Transverse colon (tissue), 4 donors: ENCODE measurements at regions not wholly inside any gene's neighbourhood (a gene's known extent, or its start where the extent isn't known, plus 50 kb on each side); places are given as distances from the start of the nearest gene placed in this dataset.

Experiments used
- DNase-seq: peaks from one replicate; pipeline ENCODE4 v3.0.0-alpha.2; 2019
- H3K27ac ChIP-seq, 4 donors: fragments of 200-600 bp; sonication (generic); 2 replicates each; pipeline ENCODE4 v1.5.1; 2016 to 2018; ENCODE audit warnings: inconsistent platforms in 4 of 4
- H3K27me3 ChIP-seq: fragments of 200-600 bp; sonication (generic); 2 replicates; pipeline ENCODE4 v1.5.1; 2017; ENCODE audit warnings: inconsistent platforms
- H3K36me3 ChIP-seq, 4 donors: fragments of 200-600 bp; sonication (generic); 2 replicates each; pipeline ENCODE4 v1.5.1; 2017 to 2019; ENCODE audit warnings: inconsistent platforms in 4 of 4
- H3K4me1 ChIP-seq, 4 donors: fragments of 200-600 bp; sonication (generic); 2 replicates each; pipeline ENCODE4 v1.5.1; 2017 to 2020; ENCODE audit warnings: inconsistent platforms in 4 of 4
- H3K4me3 ChIP-seq, 4 donors: fragments of 200-600 bp; sonication (generic); 1 replicate in 1 of 4; 2 replicates in 3 of 4; pipeline versions ENCODE4 v1.5.1 to v1.6.1; 2017 to 2019; ENCODE audit warnings: inconsistent platforms in 4 of 4
- H3K9me3 ChIP-seq, 2 donors: fragments of 200-600 bp; sonication (generic); 2 replicates each; pipeline ENCODE4 v1.5.1; 2017 to 2019; ENCODE audit warnings: inconsistent platforms in 2 of 2
- CTCF ChIP-seq, 5 experiments: fragments of 200-600 bp in 3 of 5; fragments of 450-650 bp in 2 of 5; sonication (generic) in 3 of 5; IDR thresholded peaks; 1 replicate in 2 of 5; 2 replicates in 3 of 5; pipeline ENCODE4 v1.5.1; 2016 to 2017; ENCODE audit warnings: antibody characterized with exemption in 5 of 5, inconsistent platforms in 3 of 5, mild to moderate bottlenecking in 2 of 5, moderate library complexity in 1 of 5
- EP300 ChIP-seq: sonication (generic); formaldehyde crosslinking; IDR thresholded peaks from one replicate; pipeline ENCODE4 v1.6.1; 2017; ENCODE audit warnings: antibody characterized with exemption, low read depth
- POLR2A ChIP-seq: fragments of 450-650 bp; IDR thresholded peaks from one replicate; pipeline ENCODE4 v1.6.1; 2016; ENCODE audit warnings: antibody characterized with exemption, mild to moderate bottlenecking, moderate library complexity
- POLR2AphosphoS5 ChIP-seq, 3 donors: sonication (generic); formaldehyde crosslinking; IDR thresholded peaks; one replicate each; pipeline ENCODE4 v1.6.1; 2016; ENCODE audit warnings: antibody characterized with exemption in 3 of 3
- WGBS, 2 donors: methylation state at CpG; one replicate each; pipeline ENCODE4 v1.1.5; 2018; ENCODE audit warnings: low coverage in 1 of 2; 5-methylcytosine and 5-hydroxymethylcytosine counted together
- in situ Hi-C, 4 donors: fragments of 200-750 bp; cut with MboI; loops; one replicate each; pipeline versions ENCODE4 v1.15.0 to v1.15.1; 2017; ENCODE audit warnings: low sequenced_read_pairs in 3 of 4, low pct_ligation_motif_present in 1 of 4, low pct_unique_long_range_greater_than_20kb in 1 of 4
- intact Hi-C: fragments of 100-400 bp; cut with DNase I; formaldehyde crosslinking; loops from one replicate; pipeline ENCODE4 v1.15.1; 2023; ENCODE audit warnings: low total_unique reads

GRCh38 chr2:188721784-188722183, 252.4 kb upstream of the COL3A1 start:
- H3K9me3 ChIP-seq: no peaks in the 10 kb centered on the region
- H3K4me1 ChIP-seq: no peaks in the 10 kb centered on the region
- H3K4me3 ChIP-seq: no peak overlapping the region
- intact Hi-C loops (no loop called here), in situ Hi-C loops (no loop called here)
- 62 to 75% methylated on average over 3 of the region's 3 CpGs for WGBS, 2 donors
- H3K36me3 ChIP-seq: no peaks in the 10 kb centered on the region
- H3K27ac ChIP-seq: no peak overlapping the region
- DNase-seq: no peak
- H3K27me3 ChIP-seq: no peaks in the 10 kb centered on the region
- TF ChIP-seq EP300 (no peak), CTCF (IDR thresholded peaks at IDR 0.05) (no peak), POLR2AphosphoS5 (IDR thresholded peaks at IDR 0.05) (no peak), POLR2A (no peak)

GRCh38 chr2:188725746-188726360, 248.3 kb upstream of the COL3A1 start:
- no peak overlapping the region for H3K27ac ChIP-seq
- H3K4me3 ChIP-seq: no peak overlapping the region
- TF ChIP-seq CTCF (IDR thresholded peaks at IDR 0.05) (no peak), POLR2AphosphoS5 (IDR thresholded peaks at IDR 0.05) (no peak), EP300 (no peak), POLR2A (no peak)
- no peak for DNase-seq
- H3K36me3 ChIP-seq: no peaks in the 10 kb centered on the region
- WGBS, 2 donors: 50 to 57% methylated on average over 2 to 3 of the region's 3 CpGs
- H3K27me3 ChIP-seq: no peaks in the 10 kb centered on the region
- in situ Hi-C loops (no loop called here), intact Hi-C loops (no loop called here)
- no peaks in the 10 kb centered on the region for H3K9me3 ChIP-seq
- no peaks in the 10 kb centered on the region for H3K4me1 ChIP-seq

GRCh38 chr2:188726626-188727247, 247.4 kb upstream of the COL3A1 start:
- intact Hi-C loops: no loop called here
- no peaks in the 10 kb centered on the region for H3K27me3 ChIP-seq
- no peak overlapping the region for H3K4me3 ChIP-seq
- TF ChIP-seq POLR2A: no peak
- TF ChIP-seq POLR2AphosphoS5 (IDR thresholded peaks at IDR 0.05): no peak
- TF ChIP-seq EP300: no peak
- TF ChIP-seq CTCF (IDR thresholded peaks at IDR 0.05): no peak
- H3K36me3 ChIP-seq: no peaks in the 10 kb centered on the region
- no peak overlapping the region for H3K27ac ChIP-seq
- DNase-seq: no peak
- in situ Hi-C loops: no loop called here
- H3K9me3 ChIP-seq: no peaks in the 10 kb centered on the region
- WGBS, 2 donors: 65 to 67% methylated on average over 2 to 3 of the region's 3 CpGs
- no peaks in the 10 kb centered on the region for H3K4me1 ChIP-seq

DNA sequence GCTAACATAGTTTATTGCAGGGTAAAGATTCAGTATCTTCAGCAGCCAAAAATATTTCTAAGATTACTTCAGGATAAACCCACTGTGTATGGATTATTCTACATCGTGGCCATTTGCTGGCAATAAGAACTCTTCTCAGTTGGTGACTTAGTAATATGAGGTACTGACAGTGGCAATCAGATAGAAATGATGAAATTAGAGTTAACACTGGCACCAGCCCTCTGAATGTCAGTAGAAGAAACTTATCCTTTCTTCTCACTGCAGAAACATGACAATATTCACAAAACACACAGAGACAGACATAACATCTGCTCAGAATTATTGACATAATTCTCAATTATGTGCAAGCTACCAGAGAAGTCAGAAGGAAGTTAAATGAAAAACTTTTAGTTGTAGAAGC, 246.3 kb upstream of the COL3A1 start:
- DNase-seq: no peak
- Histone ChIP-seq H3K4me1 (no peaks in the 10 kb centered on the region), H3K27me3 (no peaks in the 10 kb centered on the region), H3K4me3 (no peak overlapping the region), H3K36me3 (no peaks in the 10 kb centered on the region), H3K9me3 (no peaks in the 10 kb centered on the region), H3K27ac (no peak overlapping the region)
- intact Hi-C loops (no loop called here), in situ Hi-C loops (no loop called here)
- 14 to 33% methylated on average over 1 of the region's 1 CpG for WGBS, 2 donors
- no peak for TF ChIP-seq POLR2AphosphoS5 (IDR thresholded peaks at IDR 0.05)
- no peak for TF ChIP-seq POLR2A
- TF ChIP-seq CTCF (IDR thresholded peaks at IDR 0.05): no peak
- no peak for TF ChIP-seq EP300
